NCI-H748 treated with DMSO at 0.1 percent for 48 hours (cell line): ENCODE measurements at regions not wholly inside any gene's neighbourhood (a gene's known extent, or its start where the extent isn't known, plus 50 kb on each side); places are given as distances from the start of the nearest gene placed in this dataset.
"Not testable (repeated sequence)": the region's sequence is repeated elsewhere in the genome, so short reads cannot be mapped to it uniquely, and the experiment has no call there.

Source experiments
- DNase-seq: peaks from one replicate; lab custom pipeline; 2025; lab: John Stamatoyannopoulos, UW

DNA sequence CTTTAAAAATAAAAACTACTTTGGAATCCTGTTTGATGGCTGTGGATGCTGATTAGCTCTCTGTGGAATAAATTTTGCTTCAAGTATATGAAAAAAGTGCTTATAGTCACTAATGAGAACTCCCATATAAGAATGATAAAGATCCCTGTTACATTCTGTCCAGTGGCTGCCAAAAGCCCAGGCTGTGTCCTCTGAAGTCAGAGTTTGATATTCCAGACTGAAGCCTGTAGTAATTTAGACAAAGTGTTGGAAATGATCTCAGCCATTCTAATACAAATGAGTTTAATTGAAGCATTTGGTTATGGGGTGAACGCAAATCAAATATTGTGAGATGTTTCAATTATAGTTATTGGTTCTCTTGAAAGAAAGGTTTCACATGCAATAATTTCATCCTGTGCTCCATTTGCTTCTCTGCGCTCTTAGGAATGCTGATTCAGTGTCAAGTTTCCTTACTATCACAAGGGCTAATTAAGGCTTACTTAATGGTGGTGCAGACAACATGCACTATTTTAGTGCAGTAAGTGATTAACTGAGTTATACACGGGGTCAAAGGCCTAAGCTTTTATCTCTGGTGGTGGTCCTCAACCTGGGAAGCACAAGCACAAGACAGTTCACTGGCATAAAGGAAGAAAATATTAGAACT is 867.6 kb downstream of the SORCS1 start:
- DNase-seq = peak; percentile 41

DNA sequence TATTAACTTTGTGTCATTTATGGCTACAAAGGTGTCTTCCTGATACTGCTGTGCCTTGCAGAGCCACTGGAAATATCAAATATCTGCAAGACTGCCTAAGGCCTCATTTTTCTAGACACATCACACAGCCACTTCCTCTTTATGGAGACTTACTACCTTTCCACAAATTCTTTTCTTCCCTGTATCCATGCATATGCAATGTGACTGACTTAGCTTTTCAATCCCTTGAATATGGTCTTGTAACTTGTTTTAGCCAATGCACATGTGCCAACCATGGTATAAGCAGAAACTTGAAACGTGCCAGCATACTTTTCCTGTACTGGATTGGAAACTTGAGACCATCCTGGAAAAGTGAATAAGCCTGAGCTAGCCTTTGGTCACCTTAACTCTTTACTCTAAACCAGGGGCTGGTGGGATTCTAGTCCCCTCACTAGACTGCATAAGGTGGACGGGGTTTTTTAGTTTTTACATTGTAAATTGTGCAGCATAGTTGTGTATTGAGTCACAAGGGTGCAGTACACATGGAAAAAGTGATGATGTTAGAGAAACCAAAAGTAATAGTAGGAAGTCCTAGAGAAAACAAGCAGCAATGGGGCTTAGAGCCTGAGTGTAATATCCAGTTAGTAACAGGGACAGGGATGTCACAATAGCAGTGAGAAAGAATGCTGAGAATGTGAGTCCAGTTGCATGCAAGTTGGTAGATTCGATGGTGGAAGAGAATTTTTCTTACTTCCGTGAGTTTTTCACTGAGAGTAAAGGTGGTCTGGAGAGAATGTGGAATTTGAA is 879.5 kb downstream of the SORCS1 start:
- no peak for DNase-seq

DNA sequence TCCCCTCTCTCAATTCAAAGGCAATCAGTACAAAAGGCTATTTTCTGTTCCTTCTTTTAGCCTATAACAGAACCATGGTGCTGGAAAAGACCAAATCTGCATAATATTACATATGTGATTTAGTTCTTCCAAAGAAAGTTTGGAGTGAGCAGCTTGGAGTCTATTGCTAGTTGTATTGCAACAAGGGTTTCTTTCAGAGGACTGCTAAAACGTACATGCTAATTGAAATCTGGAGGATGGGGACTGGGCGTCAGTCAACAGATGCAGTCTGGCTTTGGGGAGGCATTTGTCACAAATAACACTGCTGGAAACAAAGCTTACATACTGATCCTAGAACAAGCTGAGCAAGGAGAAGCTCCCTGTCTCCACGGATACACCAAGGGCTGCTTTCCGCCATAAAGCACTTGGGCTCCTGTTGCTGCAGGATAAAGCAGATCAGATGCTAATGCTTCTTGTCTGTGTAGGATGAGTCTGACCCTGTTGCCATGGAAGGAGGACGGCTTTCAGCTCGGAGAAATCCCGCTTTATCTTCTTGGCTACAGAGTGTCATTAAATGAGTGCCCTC is 883.5 kb downstream of the SORCS1 start:
- no peak for DNase-seq

DNA sequence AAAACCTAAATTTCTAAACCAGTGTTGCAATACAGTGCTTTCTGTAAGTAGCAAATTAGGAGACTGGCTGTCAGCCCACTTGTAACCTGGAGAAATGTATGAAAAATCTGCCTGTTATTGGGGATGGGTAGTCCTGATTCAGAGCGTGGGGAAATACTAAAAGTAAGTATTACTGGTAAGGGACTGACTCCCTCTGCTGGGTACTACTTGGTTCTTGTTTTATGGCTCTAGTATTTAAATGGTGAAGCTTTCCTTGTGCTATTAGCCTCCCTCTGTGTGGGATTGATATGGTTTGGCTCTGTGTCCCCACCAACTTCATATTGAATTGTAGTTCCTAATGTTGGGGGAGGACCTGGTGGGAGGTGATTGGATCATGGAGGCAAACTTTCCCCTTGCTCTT is 886.1 kb downstream of the SORCS1 start:
- no peak for DNase-seq

DNA sequence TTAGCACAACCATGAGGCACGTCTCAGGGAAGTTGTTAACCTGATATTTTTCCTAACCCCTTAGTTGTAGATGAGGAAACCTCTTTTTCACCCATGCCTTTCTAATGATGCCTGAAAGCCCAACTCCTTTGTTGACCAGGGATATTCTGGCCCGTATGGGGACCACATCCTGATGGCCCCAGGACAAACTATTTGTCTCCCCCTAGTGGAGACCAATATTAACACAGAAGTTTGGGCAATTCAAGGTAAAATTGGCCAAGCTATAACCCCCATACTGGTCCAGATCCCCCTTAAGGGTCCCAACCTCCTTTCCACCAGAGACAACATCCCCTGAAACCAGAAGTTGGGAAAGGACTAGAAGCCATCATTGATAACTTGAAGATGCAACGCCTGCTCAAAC is 893.3 kb downstream of the SORCS1 start:
- no peak for DNase-seq

DNA sequence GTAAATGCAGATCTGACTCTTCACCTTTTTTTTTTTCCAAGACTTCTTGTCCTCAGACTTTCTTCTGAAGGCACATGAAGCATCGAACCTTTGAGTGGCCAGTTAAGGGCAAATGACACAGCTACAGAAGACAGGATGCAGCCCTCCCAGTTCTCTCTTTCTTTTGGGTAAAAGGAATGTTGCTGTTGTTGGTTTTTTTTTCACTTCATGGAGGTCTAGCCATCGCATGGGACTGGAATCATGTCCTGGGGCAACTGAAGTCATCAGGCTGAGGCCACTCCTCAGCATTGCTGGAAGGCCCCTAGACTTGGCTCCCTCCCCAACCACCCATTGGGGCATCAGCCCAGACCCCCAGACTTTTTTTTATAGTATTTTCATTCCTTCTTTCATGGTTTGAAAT is 896.5 kb downstream of the SORCS1 start:
- no peak for DNase-seq

DNA sequence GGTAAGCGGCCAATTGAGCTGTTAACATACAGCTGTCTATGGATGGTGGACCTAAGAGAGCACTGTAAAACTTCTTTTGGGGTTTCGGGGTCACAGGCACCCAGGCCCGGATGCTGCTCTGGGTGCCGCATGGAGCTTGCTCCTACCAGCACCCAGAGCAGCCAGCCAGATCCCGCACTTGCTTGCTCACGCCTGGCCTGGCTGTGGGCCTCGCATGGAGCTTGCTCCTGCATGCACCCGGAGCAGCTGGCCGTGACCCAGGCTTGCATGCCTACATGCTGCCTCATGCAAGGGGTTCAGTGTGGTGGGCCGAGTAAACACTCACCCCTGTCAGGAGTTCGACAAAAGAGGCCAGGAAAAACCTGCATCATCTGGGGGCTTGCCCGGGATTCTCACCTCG is 896.9 kb downstream of the SORCS1 start:
- DNase-seq = no peak

DNA sequence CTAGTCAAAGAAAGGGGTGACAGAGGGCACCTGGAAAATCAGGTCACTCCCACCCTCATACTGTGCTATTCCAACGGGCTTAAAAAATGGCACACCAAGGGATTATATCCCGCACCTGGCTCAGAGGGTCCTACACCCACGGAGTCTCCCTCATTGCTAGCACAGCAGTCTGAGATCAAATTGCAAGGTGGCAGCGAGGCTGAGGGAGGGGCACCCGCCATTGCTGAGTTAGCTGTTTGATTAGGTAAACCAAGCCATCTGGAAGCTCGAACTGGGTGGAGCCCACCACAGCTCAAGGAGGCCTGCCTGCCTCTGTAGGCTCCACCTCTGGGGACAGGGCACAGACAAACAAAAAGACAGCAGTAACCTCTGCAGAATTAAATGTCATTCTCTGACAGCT is 907.1 kb downstream of the SORCS1 start:
- DNase-seq = not testable (repeated sequence)

DNA sequence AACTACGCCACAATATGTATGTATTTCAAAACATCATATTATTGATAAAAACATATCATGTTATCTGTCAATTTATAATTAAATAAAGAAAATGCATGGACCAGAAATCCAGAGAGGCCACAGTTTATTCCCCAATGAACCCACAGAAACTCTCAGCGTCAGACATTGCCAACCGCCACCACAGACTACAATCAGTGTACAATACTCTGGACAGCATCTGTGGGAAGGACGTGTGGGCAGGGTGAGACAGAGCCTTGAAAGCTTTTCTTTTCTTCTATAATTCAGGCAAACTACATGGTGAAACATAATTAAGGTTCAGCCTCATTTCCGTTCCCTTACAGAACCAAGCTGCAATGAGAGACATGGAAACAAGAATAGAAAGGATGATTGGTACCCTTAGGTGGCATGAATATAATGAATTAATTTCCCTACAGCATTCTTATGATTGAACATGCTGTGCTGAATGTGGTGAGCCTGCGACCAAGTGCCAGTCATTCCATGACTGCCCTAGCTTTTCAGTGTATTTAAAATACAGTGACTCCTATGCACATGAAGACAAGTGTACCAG is 909.3 kb downstream of the SORCS1 start:
- DNase-seq = no peak

DNA sequence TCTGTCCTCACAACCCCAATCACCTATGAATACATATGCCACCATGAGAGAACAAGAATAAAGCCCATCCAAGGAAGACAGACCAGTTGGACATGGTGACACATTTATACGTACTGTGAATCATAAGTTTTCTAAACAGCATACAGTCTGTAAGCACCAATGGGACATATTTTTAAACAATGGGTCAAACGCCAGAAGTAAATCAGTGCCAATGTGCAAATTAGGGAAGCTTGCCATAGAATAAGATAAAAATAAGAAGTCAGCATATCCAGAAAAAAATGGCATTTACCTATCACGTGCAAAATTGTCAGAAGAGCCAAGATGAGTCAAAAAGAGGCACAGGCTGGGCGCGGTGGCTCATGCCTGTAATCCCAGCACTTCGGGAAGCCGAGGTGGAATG is 910.4 kb downstream of the SORCS1 start:
- DNase-seq = no peak

DNA sequence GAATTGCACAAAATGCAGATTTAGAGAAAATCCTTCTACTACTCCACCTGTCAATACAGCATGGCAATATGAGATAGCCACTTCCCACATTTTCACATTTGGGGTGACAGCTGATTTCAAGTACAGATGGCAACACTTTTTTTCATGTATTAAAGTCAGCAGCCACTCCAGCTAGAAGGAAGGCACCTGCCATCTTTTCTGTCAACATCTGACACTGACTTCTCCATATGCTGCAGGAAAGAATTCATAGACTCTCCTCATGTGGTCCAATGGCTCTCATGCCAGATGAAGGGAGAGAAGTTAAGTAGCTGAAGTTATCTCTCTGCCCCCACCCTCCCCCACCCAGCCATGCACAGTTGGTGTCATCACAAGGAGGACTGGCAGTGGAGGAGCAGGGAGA is 912.0 kb downstream of the SORCS1 start:
- no peak for DNase-seq

DNA sequence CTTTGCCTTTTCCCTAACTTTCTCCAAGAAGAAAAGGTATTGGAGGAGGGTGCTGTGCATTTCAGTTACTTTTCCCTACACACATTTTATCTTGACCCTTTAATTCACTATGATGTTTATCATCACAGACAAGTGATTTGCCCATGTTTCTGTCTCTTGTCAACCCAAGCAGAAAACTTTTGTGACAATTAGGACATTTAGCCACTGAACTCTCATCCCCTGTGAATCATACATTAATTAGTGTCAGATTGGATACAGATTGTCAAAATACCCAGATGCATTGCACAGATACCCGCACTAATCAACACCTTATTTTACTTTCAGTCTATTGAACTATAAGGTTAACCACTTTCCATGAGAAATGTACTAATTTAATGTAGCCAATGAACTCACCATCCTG is 912.9 kb downstream of the SORCS1 start:
- DNase-seq = no peak

DNA sequence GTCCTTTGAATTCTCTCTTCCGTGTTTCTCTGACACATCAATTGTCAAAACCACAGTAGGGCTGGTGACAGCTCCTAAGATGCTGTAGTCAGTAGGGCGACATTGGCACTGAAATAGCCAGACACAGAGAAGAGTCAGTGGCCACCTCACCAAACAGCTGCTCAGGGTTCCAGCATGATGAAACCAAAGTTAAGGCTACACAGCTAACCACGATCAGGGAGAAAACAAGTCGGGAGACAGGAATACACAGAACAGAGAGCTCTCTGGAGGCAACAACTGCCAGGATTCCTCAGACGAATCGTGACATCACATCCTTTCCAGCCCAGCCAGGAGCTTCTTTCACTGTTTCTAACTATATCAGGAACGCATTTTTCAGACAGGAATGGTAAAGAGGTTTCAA is 922.2 kb downstream of the SORCS1 start:
- no peak for DNase-seq

DNA sequence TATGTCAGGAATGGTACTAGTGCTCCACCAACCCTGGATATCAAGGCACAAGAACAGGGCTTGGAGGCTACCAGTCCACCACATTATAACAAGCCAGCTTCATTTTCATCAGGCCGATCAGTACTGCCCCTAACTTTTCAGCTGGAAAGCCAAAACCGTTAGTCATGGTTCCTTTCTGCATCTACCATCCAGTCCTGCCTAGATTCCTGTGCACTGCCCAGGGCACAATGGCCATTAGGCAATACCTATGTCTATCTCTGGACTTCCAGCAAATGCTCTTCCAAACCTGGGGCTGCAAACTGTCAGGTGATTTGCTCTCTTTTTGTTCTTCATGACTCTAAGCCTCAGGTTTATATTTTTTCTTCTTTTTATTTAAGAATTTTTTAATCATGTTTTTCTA is 937.7 kb downstream of the SORCS1 start:
- no peak for DNase-seq

DNA sequence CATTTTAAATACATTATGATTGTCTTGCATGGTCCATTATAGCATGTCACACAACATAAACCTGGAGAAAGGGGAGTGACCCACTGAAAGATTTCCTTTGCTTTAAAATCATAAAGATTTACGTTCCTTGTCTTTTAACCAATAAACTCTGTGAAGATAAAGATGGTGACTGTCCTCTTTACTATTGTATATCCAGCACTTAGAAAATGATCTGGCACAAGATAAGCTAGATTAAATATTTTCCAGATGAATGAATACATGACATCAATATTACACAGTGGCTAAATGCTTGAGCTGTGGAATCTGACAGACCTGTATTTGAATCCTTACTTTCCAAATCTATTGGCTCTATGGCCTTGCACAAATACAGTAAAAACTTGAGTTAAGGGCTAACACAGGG is 938.4 kb downstream of the SORCS1 start:
- no peak for DNase-seq

DNA sequence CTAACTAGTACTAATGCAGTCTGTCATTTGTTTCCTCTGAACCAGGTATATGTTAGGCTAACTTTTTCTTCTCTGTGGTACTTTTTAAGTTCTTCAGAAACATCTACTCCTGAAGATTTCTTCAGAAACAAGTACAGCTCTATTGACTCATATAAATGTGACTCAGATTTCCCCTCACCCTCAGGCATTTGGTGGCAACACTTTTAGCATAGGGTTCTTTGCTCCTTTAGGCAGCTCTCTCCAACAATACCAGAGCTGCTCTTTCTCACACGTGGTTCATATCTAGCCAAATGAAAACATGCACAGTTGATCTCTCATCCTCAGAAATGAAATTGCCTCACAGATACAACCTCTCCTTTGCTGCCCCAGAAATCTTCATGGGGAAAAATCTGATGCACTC is 939.8 kb downstream of the SORCS1 start:
- no peak for DNase-seq

DNA sequence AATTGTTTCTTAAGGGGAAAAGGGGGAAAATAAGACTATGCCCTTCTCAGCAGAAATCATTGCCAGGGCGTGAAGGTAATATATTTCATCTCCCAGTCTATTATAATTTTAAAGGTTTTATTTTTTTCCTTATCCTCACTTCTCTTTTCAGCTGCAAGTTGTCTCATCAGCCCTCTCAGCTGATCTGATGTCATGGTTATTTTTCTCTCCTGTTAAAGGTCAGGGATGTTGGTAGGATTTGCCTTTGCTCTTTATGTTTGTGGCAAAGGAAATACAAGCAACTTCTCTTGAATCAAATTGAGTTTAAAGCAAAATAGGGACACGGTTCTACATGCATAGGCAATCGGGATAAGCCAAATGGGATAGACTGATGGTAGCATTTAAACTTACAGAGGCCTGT is 946.9 kb downstream of the SORCS1 start:
- no peak for DNase-seq

DNA sequence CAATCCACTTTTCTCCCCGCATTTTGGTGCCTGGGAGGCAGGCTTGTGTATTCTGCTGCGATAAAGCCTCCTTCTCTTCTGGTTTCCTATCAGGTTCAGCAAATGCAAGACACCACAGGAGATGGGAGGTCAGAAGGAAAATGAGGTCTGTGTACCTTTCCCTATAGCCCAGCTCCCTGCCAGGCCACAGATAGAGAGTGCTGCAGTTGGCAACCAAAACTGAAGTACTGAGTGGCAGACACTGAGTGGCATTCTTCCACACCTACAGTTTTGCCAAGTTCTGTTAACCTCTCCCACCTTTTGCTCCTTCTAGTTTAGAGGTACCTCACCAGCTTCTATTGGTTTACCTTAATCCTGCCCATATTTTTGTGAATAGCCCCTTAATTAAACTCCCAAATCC is 948.4 kb downstream of the SORCS1 start:
- no peak for DNase-seq

DNA sequence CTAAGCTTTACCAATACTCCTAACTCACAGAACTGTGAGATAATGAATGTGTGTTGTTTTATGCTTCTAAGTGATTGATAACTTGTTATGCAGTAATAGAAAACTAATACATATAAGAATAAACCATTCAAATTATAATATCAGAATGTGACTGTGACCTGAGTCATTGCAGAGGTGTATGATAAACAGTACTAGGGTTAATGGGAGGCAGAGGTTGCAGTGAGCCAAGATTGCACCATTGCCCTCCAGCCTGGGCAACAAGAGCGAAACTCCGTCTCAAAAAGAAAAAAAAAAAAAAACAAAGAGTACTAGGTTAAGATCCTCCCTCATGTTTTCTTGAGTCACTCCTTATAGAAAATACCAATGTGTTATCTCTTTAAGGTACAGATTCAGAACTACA is 950.3 kb downstream of the SORCS1 start:
- DNase-seq = no peak

DNA sequence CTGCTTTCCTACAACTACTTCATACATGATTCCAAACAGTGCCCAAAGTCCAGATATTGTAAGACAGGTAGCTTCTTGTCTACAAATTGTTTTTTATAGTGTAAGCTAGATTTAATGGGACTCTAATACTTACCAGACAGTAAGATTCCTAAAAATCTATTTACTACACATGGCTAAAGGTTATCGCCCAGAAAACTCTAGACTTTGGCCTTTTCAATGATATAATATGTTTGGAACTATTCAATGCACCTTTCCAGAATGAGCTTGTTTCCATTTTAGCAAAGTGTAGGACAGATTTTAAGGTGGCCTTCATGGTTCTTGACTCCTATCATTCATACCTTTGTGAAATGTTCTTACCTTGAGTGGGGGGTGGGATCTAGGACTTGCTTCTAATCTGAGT is 951.0 kb downstream of the SORCS1 start:
- DNase-seq = no peak

DNA sequence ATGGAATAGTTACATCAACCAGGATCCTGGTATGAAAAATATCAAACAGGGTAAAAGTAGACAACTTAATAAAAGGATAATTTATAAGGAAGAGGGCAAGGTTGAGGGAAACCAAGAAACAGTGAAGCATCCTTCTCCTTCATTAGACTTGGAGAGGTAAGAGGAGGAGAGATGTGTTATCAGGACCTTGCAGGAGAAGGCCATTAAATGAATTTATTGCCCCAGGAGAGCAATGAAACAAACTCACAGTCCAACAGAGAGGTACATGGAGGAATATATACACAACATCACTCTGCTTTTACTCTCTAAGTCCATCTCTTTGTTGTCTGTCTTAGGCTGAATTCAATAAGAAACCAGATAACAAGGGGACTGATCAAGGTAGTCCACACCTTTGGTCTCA is 966.2 kb downstream of the SORCS1 start:
- no peak for DNase-seq

DNA sequence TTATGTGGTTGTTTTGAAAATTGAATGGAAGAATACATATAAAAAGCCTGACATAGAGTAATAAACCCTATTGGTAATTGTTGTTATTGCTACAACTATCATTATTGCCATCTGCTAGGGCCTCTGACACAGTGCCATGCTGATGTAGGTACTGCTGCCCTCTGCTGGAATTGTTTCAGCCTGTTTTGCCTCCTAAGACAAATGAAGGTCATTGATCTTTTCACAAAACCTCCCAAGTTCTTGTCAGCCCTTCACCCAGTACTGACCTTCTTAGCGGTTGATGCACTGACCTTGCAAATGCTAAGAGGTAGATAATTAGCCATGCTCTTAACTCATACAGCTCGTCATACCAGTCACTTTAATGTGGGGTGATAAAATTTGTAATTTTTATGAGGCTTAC is 975.2 kb downstream of the SORCS1 start:
- DNase-seq = peak; percentile 36

DNA sequence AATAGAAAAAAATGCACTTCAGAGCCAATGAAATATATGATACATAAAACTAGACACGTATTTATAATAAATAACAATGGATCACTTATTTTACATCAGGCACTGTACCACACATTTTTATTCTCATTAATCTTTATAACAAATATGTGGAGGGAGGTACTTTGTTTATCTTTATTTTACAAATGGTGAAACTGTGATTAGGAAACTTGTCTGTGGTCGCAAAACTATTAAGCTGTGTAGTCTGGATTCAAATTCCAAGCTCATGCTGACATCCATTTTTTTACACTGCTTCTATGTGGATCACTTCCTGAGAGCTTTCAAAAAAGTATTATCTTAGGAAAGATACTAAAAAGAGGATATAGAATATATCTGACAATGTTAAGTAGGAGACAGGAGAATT is 978.6 kb downstream of the SORCS1 start:
- DNase-seq = no peak
